Gastrocnemius medialis (tissue), 4 donors: ENCODE measurements at regions not wholly inside any gene's neighbourhood (a gene's known extent, or its start where the extent isn't known, plus 50 kb on each side); places are given as distances from the start of the nearest gene placed in this dataset.

Experiments
- CTCF ChIP-seq, 5 experiments: fragments of 450-650 bp in 3 of 5; fragments of 200-600 bp in 2 of 5; sonication (generic) in 2 of 5; IDR thresholded peaks in 4 of 5; conservative IDR thresholded peaks in 1 of 5; 1 replicate in 4 of 5; 2 replicates in 1 of 5; pipeline ENCODE4 v1.5.1; 2016 to 2019; ENCODE audit warnings: antibody characterized with exemption in 5 of 5, mild to moderate bottlenecking in 3 of 5, moderate library complexity in 3 of 5
- POLR2A ChIP-seq, 2 donors: fragments of 450-650 bp; IDR thresholded peaks; one replicate each; pipeline ENCODE4 v1.6.1; 2017; ENCODE audit warnings: antibody characterized with exemption in 2 of 2, mild to moderate bottlenecking in 2 of 2, moderate library complexity in 2 of 2

GRCh38 chr18:76672627-76673026 lies 149.7 kb upstream of the ZNF236 start:
- TF ChIP-seq CTCF (IDR thresholded peaks at IDR 0.05 in 4 of 5, conservative IDR thresholded peaks at IDR 0.05 in 1 of 5) (no peak), POLR2A (IDR thresholded peaks at IDR 0.05) (no peak)
